M059J (cell line): ENCODE measurements at regions not wholly inside any gene's neighbourhood (a gene's known extent, or its start where the extent isn't known, plus 50 kb on each side); places are given as distances from the start of the nearest gene placed in this dataset.
A peak's percentile ranks its signal among the peaks of the same experiment; 100 is the strongest.

Experiments
- DNase-seq: peaks from one replicate; pipeline ENCODE4 v3.0.0-alpha.2; 2012; ENCODE audit warnings: low read depth

- DNase-seq, result no peak
Observed at GRCh38 chr2:158732573-158733429, 62.3 kb upstream of the DAPL1 start.

- DNase-seq, result peak; percentile 56
Observed at GRCh38 chr2:158733430-158733755, 61.7 kb upstream of the DAPL1 start.

GRCh38 chr2:158734442-158734841 is 60.7 kb upstream of the DAPL1 start:
- no peak for DNase-seq

- DNase-seq, result no peak
Observed at GRCh38 chr2:158735822-158736580, 59.1 kb upstream of the DAPL1 start.

GRCh38 chr2:158738363-158738762 is 56.8 kb upstream of the DAPL1 start:
- DNase-seq, result no peak

GRCh38 chr2:158740127-158740526 is 55.0 kb upstream of the DAPL1 start:
- peak; percentile 67 for DNase-seq

- DNase-seq, result peak; percentile 71
Observed at GRCh38 chr2:158740621-158741020, 54.5 kb upstream of the DAPL1 start.

GRCh38 chr2:158741625-158742024 is 53.5 kb upstream of the DAPL1 start:
- DNase-seq, result no peak

GRCh38 chr2:158742536-158742935 is 52.6 kb upstream of the DAPL1 start:
- DNase-seq, result no peak

GRCh38 chr2:158743466-158743865 is 51.7 kb upstream of the DAPL1 start:
- DNase-seq, result no peak

GRCh38 chr2:158743879-158744278 is 51.2 kb upstream of the DAPL1 start:
- DNase-seq, result no peak

GRCh38 chr2:158745067-158745865 is 49.9 kb upstream of the DAPL1 start:
- DNase-seq, result peak; percentile 60
